Chondrocyte (in vitro differentiated cells): ENCODE measurements at regions not wholly inside any gene's neighbourhood (a gene's known extent, or its start where the extent isn't known, plus 50 kb on each side); places are given as distances from the start of the nearest gene placed in this dataset.

Source experiments
- DNase-seq: peaks from one replicate; pipeline ENCODE4 v3.0.0; 2021; ENCODE audit warnings: mixed read lengths, low spot score
- H3K27ac Mint-ChIP-seq: one replicate; pipeline ENCODE4 v1.8.0; 2021; ENCODE audit warnings: mild to moderate bottlenecking, moderate library complexity, mixed read lengths; ENCODE audit not compliant: unreplicated experiment
- H3K27me3 Mint-ChIP-seq: 2 replicates; pipeline ENCODE4 v1.8.0; 2021; ENCODE audit warnings: low read depth, mixed read lengths
- H3K36me3 Mint-ChIP-seq: 2 replicates; pipeline ENCODE4 v1.8.0; 2021; ENCODE audit warnings: low read depth, mixed read lengths
- H3K4me1 Mint-ChIP-seq: 2 replicates; pipeline ENCODE4 v1.8.0; 2021; ENCODE audit warnings: low read depth, mild to moderate bottlenecking, mixed read lengths
- H3K4me3 Mint-ChIP-seq: one replicate; pipeline ENCODE4 v1.8.0; 2021; ENCODE audit warnings: mild to moderate bottlenecking, moderate library complexity, mixed read lengths; ENCODE audit not compliant: unreplicated experiment
- H3K9me3 Mint-ChIP-seq: 2 replicates; pipeline ENCODE4 v1.8.0; 2021; ENCODE audit warnings: low read depth, mixed read lengths
- TF ChIP-seq, protein P1 (sequence below): fragments of 200-600 bp; sonication (generic); IDR thresholded peaks from 2 replicates; pipeline ENCODE4 v1.5.0; 2021; ENCODE audit warnings: antibody characterized with exemption, mild to moderate bottlenecking, moderate library complexity

DNA sequence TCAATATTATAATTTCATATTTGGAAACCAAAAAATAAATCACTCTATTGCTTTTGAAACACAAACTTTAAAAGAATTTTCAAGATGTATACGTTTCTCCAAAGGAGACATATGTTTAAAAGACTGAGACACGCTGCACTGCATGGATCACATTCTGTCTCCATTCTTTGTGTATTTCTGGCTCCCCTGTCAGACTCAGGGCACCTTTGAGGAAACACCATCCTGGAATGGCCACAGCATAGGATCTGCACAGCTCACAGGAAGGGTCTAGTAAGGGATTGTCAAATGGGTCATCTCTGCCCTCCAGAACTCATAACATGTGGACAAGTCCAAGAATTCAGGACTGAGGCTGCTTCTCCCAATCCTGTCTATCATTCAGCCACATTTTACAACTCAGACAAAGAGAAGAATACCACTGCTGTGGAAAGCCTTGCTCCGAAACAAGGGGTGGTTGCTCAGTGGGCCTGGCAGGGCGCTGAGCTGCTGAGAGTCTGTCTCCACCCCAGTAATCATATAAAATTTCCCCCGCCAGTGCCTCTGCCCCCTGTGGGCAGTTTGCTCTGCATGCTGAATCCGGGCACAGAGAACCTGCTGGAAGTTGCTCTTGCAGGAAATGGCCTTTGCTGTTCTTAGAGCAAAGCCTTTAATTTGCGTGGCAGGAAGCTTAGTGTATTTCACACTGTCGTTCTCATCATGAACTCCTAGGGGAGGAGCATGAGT is 85.3 kb upstream of the KLHL29 start:
- Mint-ChIP-seq H3K27me3 (peaks cover 6% of the 10 kb centered on the region), H3K4me3 (no peak overlapping the region), H3K4me1 (peaks cover 7% of the 10 kb centered on the region), H3K36me3 (no peaks in the 10 kb centered on the region), H3K27ac (no peak overlapping the region), H3K9me3 (no peaks in the 10 kb centered on the region)
- DNase-seq = no peak
- TF ChIP-seq, protein P1, sequence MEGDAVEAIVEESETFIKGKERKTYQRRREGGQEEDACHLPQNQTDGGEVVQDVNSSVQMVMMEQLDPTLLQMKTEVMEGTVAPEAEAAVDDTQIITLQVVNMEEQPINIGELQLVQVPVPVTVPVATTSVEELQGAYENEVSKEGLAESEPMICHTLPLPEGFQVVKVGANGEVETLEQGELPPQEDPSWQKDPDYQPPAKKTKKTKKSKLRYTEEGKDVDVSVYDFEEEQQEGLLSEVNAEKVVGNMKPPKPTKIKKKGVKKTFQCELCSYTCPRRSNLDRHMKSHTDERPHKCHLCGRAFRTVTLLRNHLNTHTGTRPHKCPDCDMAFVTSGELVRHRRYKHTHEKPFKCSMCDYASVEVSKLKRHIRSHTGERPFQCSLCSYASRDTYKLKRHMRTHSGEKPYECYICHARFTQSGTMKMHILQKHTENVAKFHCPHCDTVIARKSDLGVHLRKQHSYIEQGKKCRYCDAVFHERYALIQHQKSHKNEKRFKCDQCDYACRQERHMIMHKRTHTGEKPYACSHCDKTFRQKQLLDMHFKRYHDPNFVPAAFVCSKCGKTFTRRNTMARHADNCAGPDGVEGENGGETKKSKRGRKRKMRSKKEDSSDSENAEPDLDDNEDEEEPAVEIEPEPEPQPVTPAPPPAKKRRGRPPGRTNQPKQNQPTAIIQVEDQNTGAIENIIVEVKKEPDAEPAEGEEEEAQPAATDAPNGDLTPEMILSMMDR = no peak

DNA sequence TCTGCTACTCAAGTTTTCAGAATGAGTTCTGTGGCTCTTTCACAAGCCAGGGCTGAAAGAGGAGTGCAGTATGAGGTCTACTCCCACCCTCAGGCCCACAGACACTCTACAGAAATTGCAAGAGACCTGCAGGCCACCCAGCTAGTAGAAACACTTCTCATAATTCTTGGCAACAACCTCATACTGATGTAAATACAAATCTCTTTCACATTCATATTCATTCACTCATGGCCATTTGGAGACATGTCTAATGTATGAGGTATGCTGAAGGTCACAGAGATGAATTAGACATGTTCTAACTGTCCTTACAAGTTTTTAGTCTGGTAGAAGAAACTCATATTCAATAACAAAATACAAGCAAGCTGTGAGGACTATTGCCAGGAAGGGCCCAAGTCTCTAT is 83.8 kb upstream of the KLHL29 start:
- DNase-seq = no peak

DNA sequence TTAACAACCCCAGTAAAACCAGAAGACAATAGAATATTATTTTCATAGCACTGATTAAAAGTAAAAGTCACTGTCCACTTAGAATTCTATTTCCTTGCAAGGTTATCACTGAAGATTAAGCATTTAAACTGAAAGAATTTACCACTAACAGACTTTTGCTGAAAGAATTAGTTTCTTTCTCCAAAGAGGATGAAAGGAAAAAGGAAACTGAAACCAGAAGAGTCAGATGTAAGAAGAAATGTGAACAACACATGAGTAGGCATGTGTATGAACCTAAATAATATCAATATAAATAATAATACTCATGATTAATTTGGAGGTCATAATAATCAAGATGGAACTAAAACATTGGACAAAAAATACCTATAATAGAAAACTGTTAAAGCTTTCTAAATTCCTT is 82.4 kb upstream of the KLHL29 start:
- TF ChIP-seq, protein P1 = no peak

More for the DNA sequence above, 83.8 kb upstream of the KLHL29 start:
- TF ChIP-seq, protein P1 = no peak
- peaks cover 7% of the 10 kb centered on the region for H3K4me1 Mint-ChIP-seq
- no peak overlapping the region for H3K4me3 Mint-ChIP-seq
- H3K9me3 Mint-ChIP-seq = no peaks in the 10 kb centered on the region
- H3K27me3 Mint-ChIP-seq = peaks cover 17% of the 10 kb centered on the region
- H3K36me3 Mint-ChIP-seq = no peaks in the 10 kb centered on the region
- no peak overlapping the region for H3K27ac Mint-ChIP-seq

DNA sequence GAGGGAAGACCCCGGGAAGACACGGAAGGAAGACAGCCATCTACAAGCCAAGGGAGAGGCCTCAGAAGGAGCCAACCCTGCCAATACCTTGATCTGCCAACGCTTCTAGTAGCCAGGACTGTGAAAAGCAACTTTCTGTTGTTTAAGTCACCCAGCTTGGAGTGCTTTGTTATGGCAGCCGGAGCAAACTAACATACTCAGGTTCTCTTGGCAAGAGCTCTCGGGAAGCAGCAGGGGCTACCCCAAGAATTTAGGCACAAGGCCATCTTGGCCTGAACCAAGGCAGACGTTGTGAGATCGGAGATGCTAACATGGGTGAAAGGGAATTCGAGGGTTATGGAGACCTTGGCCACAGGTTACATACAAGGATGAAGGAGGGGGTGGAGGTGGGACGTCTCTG is 78.6 kb upstream of the KLHL29 start:
- Mint-ChIP-seq H3K27ac (no peak overlapping the region), H3K36me3 (peaks cover 1% of the 10 kb centered on the region), H3K9me3 (no peaks in the 10 kb centered on the region), H3K4me3 (no peak overlapping the region), H3K4me1 (peaks cover 2% of the 10 kb centered on the region), H3K27me3 (peaks cover 41% of the 10 kb centered on the region)
- TF ChIP-seq, protein P1 = no peak
- DNase-seq = no peak

More for the DNA sequence above, 82.4 kb upstream of the KLHL29 start:
- H3K4me1 Mint-ChIP-seq = peaks cover 7% of the 10 kb centered on the region
- no peaks in the 10 kb centered on the region for H3K36me3 Mint-ChIP-seq
- no peaks in the 10 kb centered on the region for H3K9me3 Mint-ChIP-seq
- no peak overlapping the region for H3K27ac Mint-ChIP-seq
- DNase-seq = no peak
- no peak overlapping the region for H3K4me3 Mint-ChIP-seq
- H3K27me3 Mint-ChIP-seq = peaks cover 25% of the 10 kb centered on the region

DNA sequence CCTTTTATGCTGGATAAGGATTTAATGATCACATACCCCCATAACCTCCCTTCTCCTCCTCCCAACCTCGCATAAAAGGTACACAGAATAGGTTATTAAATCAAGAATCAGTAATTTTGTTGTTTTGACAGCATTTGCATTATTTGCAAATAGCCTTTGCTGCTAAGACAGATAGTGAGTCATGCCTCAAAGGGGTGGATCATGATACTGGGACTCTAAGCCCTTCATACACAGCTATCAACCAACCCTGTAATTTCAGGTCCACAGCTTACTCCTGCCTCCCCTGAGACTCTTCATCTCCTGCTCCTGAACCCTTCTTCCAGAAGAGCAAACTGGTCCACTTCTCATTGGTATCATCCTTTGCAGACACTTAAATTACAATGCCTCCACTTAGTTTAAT is 73.8 kb upstream of the KLHL29 start:
- Mint-ChIP-seq H3K4me1 (no peaks in the 10 kb centered on the region), H3K4me3 (no peak overlapping the region), H3K9me3 (no peaks in the 10 kb centered on the region), H3K36me3 (peaks cover 3% of the 10 kb centered on the region), H3K27me3 (peaks cover 35% of the 10 kb centered on the region), H3K27ac (no peak overlapping the region)
- TF ChIP-seq, protein P1 = no peak
- no peak for DNase-seq
